DMS114 treated with DMSO at 0.1 percent for 48 hours (cell line): ENCODE measurements at regions not wholly inside any gene's neighbourhood (a gene's known extent, or its start where the extent isn't known, plus 50 kb on each side); places are given as distances from the start of the nearest gene placed in this dataset.
"Not testable (repeated sequence)": the region's sequence is repeated elsewhere in the genome, so short reads cannot be mapped to it uniquely, and the experiment has no call there.

Experiments
- DNase-seq: peaks from one replicate; lab custom pipeline; 2025; ENCODE audit not compliant: unreplicated experiment; lab: John Stamatoyannopoulos, UW

- DNase-seq, result no peak
These were observed 1079.4 kb downstream of the TMEM121 start for GRCh38 chr14:106605548-106606448.

- no peak for DNase-seq
These were observed 1080.6 kb downstream of the TMEM121 start for GRCh38 chr14:106606936-106607335.

DNA sequence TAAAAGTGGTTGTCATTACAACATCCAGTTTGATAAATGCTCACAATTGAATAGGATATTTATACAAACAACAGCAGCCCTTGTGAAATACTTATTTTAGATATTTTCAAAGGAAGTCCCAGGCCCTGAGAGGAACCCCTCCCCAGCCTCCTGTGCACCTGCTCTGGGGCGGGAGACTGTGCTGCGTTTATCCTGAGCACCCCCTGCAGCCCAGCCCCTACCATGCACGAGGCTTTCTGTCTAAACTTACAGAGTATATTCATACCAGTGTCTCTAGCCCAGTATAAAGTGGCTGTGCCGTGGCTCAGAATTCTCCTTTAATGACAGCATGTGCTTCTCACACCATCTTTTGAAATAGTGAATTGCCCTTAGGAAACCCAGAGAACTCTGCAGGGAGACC, 1084.3 kb downstream of the TMEM121 start:
- no peak for DNase-seq

DNA sequence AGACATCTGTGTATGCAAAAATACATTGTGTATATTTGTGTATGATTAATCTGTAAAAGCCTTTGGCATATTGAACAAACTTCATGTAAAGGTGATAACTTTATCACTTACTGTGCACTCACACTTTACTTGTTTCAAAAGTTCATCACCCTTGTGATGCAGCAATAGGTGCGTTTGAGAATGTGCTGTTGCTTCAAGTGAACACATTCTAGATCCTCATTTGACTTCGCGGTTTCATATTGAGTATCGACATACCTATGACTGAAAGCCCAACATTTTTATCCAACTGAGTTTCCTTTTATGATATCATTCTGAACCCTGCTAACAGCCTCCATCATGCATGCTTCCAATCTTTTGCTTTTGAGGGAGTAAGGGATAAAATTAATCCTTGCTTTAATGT, 1086.9 kb downstream of the TMEM121 start:
- no peak for DNase-seq

DNA sequence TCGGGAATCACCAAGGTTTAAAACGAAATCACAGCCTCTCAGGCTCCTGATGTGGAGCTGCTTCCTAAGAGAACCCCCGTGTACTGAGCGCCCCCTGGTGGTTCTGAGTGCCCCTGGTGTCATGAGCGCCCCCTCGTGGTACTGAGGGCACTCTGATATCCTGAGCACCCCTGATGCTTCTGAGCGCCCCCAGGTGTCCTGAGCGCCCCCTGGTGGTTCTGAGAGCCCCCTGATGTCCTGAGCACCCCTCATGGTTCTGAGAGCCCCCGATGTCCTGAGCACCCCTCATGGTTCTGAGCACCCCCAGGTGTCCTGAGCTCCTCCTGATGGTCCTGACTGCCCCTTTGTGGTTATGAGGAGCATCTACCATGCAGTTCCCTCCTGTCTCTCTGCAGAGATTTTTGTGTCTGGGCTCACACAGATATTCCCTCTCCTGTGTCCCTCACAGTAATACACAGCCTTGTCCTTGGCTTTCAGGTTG, 1092.1 kb downstream of the TMEM121 start:
- DNase-seq, result not testable (repeated sequence)

GRCh38 chr14:106619606-106620005, 1093.2 kb downstream of the TMEM121 start:
- DNase-seq, result no peak

GRCh38 chr14:106620368-106620767, 1094.0 kb downstream of the TMEM121 start:
- no peak for DNase-seq

DNA sequence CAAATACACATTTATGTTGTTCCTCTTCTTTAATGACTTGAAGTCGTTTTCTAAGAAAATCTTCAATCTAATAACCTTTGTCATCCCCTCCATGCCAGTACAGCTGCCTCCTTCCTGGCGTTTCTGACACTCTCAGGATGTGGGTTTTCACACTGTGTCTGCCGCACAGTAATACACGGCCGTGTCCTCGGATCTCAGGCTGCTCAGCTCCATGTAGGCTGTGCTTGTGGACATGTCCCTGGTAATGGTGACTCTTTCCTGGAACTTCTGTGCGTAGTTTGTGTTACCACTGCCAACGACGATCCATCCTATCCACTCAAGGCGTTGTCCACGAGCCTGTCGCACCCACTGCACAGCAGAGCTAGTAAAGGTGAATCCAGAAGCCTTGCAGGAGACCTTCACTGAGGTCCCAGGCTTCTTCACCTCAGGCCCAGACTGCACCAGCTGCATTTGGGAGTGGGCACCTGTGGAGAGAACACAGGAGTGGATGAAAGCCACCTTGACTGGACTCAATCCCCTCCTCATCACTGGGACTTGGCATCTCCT, 1095.9 kb downstream of the TMEM121 start:
- DNase-seq, result no peak

DNA sequence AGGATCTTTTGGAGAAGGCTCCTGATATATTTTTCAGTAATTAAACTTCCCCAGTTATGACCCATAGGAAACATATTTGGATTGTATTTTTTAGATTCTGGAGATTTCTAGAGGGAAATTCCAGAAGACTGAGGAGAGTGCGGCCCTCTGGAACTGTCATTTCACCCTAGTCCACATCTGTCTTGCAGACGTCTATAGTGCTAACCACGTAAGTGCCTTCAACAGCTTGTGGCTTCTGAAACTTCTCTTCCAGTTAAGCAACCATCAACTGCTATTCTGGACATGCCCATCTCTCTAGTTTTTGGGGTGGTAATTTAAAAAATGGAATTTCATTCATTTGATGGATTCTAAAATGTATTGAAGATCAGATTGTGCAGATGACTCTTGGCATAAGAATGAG, 1098.8 kb downstream of the TMEM121 start:
- no peak for DNase-seq

DNA sequence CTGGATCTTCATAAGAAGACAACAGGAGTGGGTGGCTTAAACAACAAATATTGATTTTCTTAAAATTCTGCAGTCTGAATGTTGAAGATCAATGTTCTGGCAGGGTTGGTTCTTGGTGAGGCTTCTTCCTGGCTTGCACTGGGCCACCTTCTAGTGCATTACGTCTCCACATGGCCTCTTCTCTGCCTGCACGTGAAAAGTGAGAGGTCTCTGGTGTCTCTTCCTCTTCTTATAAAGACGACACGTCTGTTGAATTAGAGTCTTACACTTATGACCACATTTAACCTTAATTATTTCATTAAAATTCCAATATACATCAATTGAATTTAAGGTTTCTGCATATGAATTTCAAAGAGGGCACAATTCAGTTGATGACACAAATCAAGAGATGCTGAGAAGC, 1100.1 kb downstream of the TMEM121 start:
- DNase-seq, result not testable (repeated sequence)

GRCh38 chr14:106626942-106627588, 1100.7 kb downstream of the TMEM121 start:
- not testable (repeated sequence) for DNase-seq

DNA sequence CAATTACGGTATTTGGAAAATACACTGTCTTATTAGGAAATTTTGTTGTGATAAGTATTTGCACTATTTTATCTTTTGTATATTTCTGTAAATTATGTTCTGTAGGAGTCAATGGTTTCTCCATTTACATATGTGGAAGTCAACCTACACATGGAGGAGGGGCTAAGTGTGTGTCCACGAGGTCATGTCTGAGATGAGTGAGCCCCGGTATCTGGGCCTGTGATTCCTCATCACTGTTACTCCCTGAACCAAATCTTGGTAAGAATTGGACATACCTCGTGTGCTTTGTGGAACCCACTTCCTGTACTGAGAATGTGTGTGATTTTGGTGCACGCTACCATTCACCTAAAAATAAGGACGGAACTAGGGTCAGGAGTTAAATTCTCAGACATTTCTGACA, 1105.5 kb downstream of the TMEM121 start:
- DNase-seq, result no peak

DNA sequence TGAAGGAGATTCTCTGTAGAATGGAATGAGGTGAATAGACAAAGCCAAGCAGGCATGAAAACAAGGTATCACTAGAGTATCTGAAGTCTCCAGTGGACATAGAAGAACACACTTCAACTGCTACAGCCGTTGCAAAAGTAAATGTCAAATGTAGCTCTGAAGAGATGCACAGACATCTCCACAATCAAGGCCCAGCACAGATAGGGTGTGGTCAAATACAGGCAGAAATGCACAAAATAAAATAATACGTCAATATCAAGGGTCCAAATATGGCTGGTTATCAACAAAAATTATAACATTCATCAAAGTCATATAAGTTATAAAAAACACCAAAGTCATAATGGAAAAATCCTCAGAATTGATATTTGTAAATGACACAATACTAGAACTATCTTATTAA, 1107.3 kb downstream of the TMEM121 start:
- no peak for DNase-seq

DNA sequence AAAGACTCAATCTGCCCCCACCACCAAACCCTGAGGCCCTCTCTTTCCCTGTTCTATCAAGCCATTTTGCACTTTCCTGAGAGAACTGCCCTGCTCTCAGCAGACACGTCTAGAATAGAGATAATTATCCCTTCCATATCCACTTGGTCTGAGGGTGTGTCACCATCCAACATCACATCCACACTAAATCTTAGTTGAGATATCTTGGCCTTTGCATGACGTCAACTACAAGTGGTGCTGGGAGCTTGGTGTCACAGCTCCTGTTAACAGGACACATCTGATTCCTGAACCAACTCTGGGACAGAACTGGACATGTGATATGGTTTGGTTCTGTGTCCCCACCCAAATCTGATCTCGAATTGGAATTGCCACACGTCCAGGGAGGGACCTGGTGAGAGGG, 1109.2 kb downstream of the TMEM121 start:
- DNase-seq, result no peak

DNA sequence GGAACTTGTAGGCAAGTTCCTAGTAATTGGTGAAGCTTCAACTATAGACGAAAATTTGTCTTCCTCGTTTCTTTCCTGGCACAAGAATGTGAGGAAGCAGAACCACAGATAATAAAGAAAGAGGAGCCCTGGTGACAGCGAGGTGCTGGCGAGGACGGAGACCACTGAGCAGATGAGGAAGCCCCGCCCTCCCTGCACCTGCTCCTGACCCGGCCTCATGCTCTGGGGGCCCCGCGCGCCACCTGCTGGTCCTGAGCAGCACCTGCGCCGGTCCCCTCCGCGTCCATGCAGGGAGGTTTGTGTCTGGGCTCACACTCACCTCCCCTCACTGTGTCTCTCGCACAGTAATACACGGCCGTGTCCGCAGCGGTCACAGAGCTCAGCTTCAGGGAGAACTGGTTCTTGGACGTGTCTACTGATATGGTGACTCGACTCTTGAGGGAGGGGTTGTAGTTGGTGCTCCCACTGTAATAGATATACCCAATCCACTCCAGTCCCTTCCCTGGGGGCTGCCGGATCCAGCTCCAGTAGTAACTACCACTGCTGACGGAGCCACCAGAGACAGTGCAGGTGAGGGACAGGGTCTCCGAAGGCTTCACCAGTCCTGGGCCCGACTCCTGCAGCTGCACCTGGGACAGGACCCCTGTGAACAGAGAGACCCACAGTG, 1112.5 kb downstream of the TMEM121 start:
- DNase-seq, result not testable (repeated sequence)

GRCh38 chr14:106642090-106642489, 1115.7 kb downstream of the TMEM121 start:
- no peak for DNase-seq

GRCh38 chr14:106642971-106643370, 1116.6 kb downstream of the TMEM121 start:
- not testable (repeated sequence) for DNase-seq

- DNase-seq, result not testable (repeated sequence)
These were observed 1122.5 kb downstream of the TMEM121 start for GRCh38 chr14:106648874-106649273.

- DNase-seq, result no peak
These were observed 1124.6 kb downstream of the TMEM121 start for GRCh38 chr14:106651016-106651415.

GRCh38 chr14:106652494-106652893, 1126.1 kb downstream of the TMEM121 start:
- DNase-seq, result no peak

DNA sequence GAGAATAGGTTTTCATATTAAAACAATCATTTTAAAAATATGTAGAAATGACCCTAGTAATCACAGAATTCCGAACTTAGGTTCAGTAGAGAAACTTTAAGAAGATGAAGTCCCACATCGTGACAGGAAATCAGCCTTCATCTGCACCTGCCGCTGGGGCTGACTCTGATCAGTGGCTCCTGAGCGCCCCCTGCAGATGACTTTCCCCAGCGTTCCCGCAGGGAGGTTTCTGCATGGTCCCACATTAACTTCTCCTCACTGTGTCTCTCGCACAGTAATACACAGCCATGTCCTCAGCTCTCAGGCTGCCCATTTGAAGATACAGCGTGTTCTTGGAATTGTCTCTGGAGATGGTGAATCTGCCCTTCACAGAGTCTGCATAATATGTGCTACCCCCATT, 1131.1 kb downstream of the TMEM121 start:
- DNase-seq, result no peak
